PC-9 (cell line): ENCODE measurements at regions not wholly inside any gene's neighbourhood (a gene's known extent, or its start where the extent isn't known, plus 50 kb on each side); places are given as distances from the start of the nearest gene placed in this dataset.

Experiments used
- BruUV-seq: library from RNA; stranded (reverse); fragments of 400-500 nt; replicated peaks from 2 replicates; lab custom pipeline; 2021; lab: Mats Ljungman, UMichigan
- CTCF ChIA-PET: fragments of 300-600 bp; sonication (Branson Sonifier 250); formaldehyde crosslinking; loops from one replicate; lab custom pipeline; 2022; ENCODE audit warnings: antibody characterized with exemption; lab: Charles Lee
- POLR2A ChIA-PET: fragments of 300-600 bp; sonication (Branson Sonifier 250); formaldehyde crosslinking; loops from one replicate; lab custom pipeline; 2022; ENCODE audit warnings: antibody characterized with exemption; ENCODE audit not compliant: unreplicated experiment; lab: Charles Lee
- DNase-seq, 2 experiments: peaks; one replicate each; pipeline versions ENCODE4 v3.0.0 to v3.0.0-alpha.2; 2015 to 2022; ENCODE audit warnings: mixed read lengths in 1 of 2
- H2AFZ ChIP-seq: fragments of 200-600 bp; sonication (generic); 2 replicates; pipeline ENCODE4 v1.8.1; 2017; ENCODE audit warnings: antibody characterized with exemption
- H3F3A ChIP-seq: fragments of 200-600 bp; sonication (generic); 2 replicates; pipeline ENCODE4 v1.8.1; 2017; ENCODE audit warnings: antibody characterized with exemption, mild to moderate bottlenecking, low read depth; ENCODE audit not compliant: insufficient read depth
- H3K27ac ChIP-seq: fragments of 200-600 bp; sonication (generic); 2 replicates; pipeline ENCODE4 v1.6.1; 2016; ENCODE audit warnings: mixed run types
- H3K27me3 ChIP-seq: fragments of 200-600 bp; sonication (generic); 2 replicates; pipeline ENCODE4 v1.6.1; 2016; ENCODE audit warnings: low read depth, mixed run types; ENCODE audit not compliant: insufficient read depth
- H3K36me3 ChIP-seq: fragments of 200-600 bp; sonication (generic); 2 replicates; pipeline ENCODE4 v1.6.1; 2016; ENCODE audit warnings: low read depth, mixed run types
- H3K4me1 ChIP-seq: fragments of 200-600 bp; sonication (generic); replicated peaks from 2 replicates; pipeline ENCODE4 v1.6.1; 2016; ENCODE audit warnings: mixed run types; ENCODE audit not compliant: insufficient read depth
- H3K4me2 ChIP-seq: fragments of 200-600 bp; sonication (generic); 2 replicates; pipeline ENCODE4 v1.6.1; 2017; ENCODE audit warnings: mixed run types
- H3K4me3 ChIP-seq: fragments of 200-600 bp; sonication (generic); 2 replicates; pipeline ENCODE4 v1.6.1; 2016; ENCODE audit warnings: mixed run types
- H3K79me2 ChIP-seq: fragments of 200-600 bp; sonication (generic); 2 replicates; pipeline ENCODE4 v1.6.1; 2017; ENCODE audit warnings: low read depth, mixed run types
- H3K9me2 ChIP-seq: fragments of 200-600 bp; sonication (generic); 2 replicates; pipeline ENCODE4 v1.8.1; 2017; ENCODE audit warnings: mild to moderate bottlenecking; ENCODE audit not compliant: insufficient read depth
- H3K9me3 ChIP-seq: fragments of 200-600 bp; sonication (generic); 2 replicates; pipeline ENCODE4 v1.8.1; 2016; ENCODE audit warnings: low read depth; ENCODE audit not compliant: insufficient read depth
- H4K20me1 ChIP-seq: fragments of 200-600 bp; sonication (generic); 2 replicates; pipeline ENCODE4 v1.8.1; 2017; ENCODE audit not compliant: insufficient read depth
- CTCF ChIP-seq: fragments of 200-600 bp; sonication (generic); conservative IDR thresholded peaks from 2 replicates; pipeline ENCODE4 v1.6.1; 2017; ENCODE audit warnings: mixed run types, antibody characterized with exemption, mild to moderate bottlenecking, moderate library complexity
- EZH2 ChIP-seq: fragments of 200-600 bp; sonication (generic); IDR thresholded peaks from 2 replicates; pipeline ENCODE4 v1.8.0; 2017; ENCODE audit warnings: antibody characterized with exemption, low read depth
- intact Hi-C: fragments of 100-400 bp; cut with micrococcal nuclease; formaldehyde crosslinking; loops from one replicate; pipeline ENCODE4 v1.10.0; 2022; ENCODE audit not compliant: unreplicated experiment

- Histone ChIP-seq H4K20me1 (no peaks in the 10 kb centered on the region), H3K9me2 (no peaks in the 10 kb centered on the region), H3K27me3 (no peaks in the 10 kb centered on the region), H3K36me3 (no peaks in the 10 kb centered on the region), H3K79me2 (no peaks in the 10 kb centered on the region), H3K4me1 (no peaks in the 10 kb centered on the region), H3K27ac (no peak overlapping the region), H3K9me3 (0 out of 2 replicates have a peak, but pooled peaks cover 2% of the 10 kb centered on the region), H3K4me2 (no peak overlapping the region), H3K4me3 (no peak overlapping the region), H2AFZ (no peak overlapping the region), H3F3A (no peaks in the 10 kb centered on the region)
- CTCF ChIA-PET = no interaction called here
- POLR2A ChIA-PET = no interaction called here
- TF ChIP-seq EZH2 (no peak), CTCF (no peak)
- no peak for DNase-seq
- intact Hi-C loops = no loop called here
- no TSS peak for BruUV-seq
Measured at GRCh38 chr1:221192055-221192454, 312.8 kb downstream of the HLX start.

- Histone ChIP-seq H3K36me3 (no peaks in the 10 kb centered on the region), H3K79me2 (no peaks in the 10 kb centered on the region), H3K9me3 (no peaks in the 10 kb centered on the region; the same call in none of the 2 replicates), H3K4me2 (no peak overlapping the region), H3K4me1 (no peaks in the 10 kb centered on the region), H3F3A (no peaks in the 10 kb centered on the region; the same call in 1 of the 2 replicates), H2AFZ (no peak overlapping the region), H3K27me3 (no peaks in the 10 kb centered on the region), H3K4me3 (no peak overlapping the region), H3K9me2 (no peaks in the 10 kb centered on the region), H4K20me1 (no peaks in the 10 kb centered on the region), H3K27ac (no peak overlapping the region)
- TF ChIP-seq EZH2 (no peak), CTCF (no peak)
- ChIA-PET POLR2A (no interaction called here), CTCF (no interaction called here)
- DNase-seq = no peak
- intact Hi-C loops = loop anchor here (10.0 kb wide), 1 partner anchor 296 kb away; no protein-coding TSS in a partner anchor
- no TSS peak for BruUV-seq
Measured at GRCh38 chr1:221200464-221200863, 321.2 kb downstream of the HLX start.

- no peak for TF ChIP-seq CTCF
- TF ChIP-seq EZH2 = no peak
- H3K4me2 ChIP-seq = no peak overlapping the region
- CTCF ChIA-PET = no interaction called here
Measured at GRCh38 chr1:221201773-221202172, 322.5 kb downstream of the HLX start.

More at GRCh38 chr1:221201773-221202172, 322.5 kb downstream of the HLX start:
- intact Hi-C loops = loop anchor here (2.0 to 10.0 kb wide), 3 partner anchors 297 to 1253 kb away; no protein-coding TSS in a partner anchor
- Histone ChIP-seq H3K9me3 (no peaks in the 10 kb centered on the region; the same call in none of the 2 replicates), H2AFZ (no peak overlapping the region), H3K4me3 (no peak overlapping the region), H3F3A (no peaks in the 10 kb centered on the region; the same call in 1 of the 2 replicates), H3K27ac (no peak overlapping the region), H3K4me1 (no peaks in the 10 kb centered on the region), H3K79me2 (no peaks in the 10 kb centered on the region), H3K9me2 (no peaks in the 10 kb centered on the region), H3K27me3 (no peaks in the 10 kb centered on the region), H3K36me3 (no peaks in the 10 kb centered on the region), H4K20me1 (no peaks in the 10 kb centered on the region)
- POLR2A ChIA-PET = no interaction called here
- BruUV-seq = no TSS peak
- no peak for DNase-seq
